H1 (cell line): ENCODE measurements at regions not wholly inside any gene's neighbourhood (a gene's known extent, or its start where the extent isn't known, plus 50 kb on each side); places are given as distances from the start of the nearest gene placed in this dataset.

Experiments used
- CTCF ChIA-PET: fragments of 300-600 bp; sonication (Branson Sonifier 250); formaldehyde crosslinking; loops from one replicate; lab custom pipeline; 2021; ENCODE audit not compliant: partially characterized antibody; lab: Charles Lee
- POLR2A ChIA-PET: fragments of 300-600 bp; sonication (Branson Sonifier 250); formaldehyde crosslinking; loops from one replicate; lab custom pipeline; 2021; ENCODE audit warnings: inconsistent platforms; ENCODE audit not compliant: partially characterized antibody; lab: Charles Lee
- DNase-seq, 2 experiments: peaks; one replicate each; pipeline versions ENCODE4 v3.0.0 to v3.0.0-alpha.2; 2010 to 2022; ENCODE audit warnings: low spot score in 2 of 2, low read depth in 1 of 2, mixed read lengths in 1 of 2
- FAIRE-seq: peaks from 2 replicates; lab custom pipeline; 2011; peaks lifted over from hg19 to GRCh38; lab: Jason Lieb, UNC
- H2AFZ ChIP-seq: 2 replicates; pipeline ENCODE4 v1.8.1; 2012; ENCODE audit warnings: low read length, inconsistent platforms
- H2AK5ac ChIP-seq: 2 replicates; pipeline ENCODE4 v1.6.1; 2013; ENCODE audit warnings: low read depth, low read length
- H2BK120ac ChIP-seq: replicated peaks from 2 replicates; pipeline ENCODE3; 2013; ENCODE audit warnings: low read depth, low read length, inconsistent platforms
- H2BK12ac ChIP-seq: 2 replicates; pipeline ENCODE4 v1.6.1; 2013; ENCODE audit warnings: low read depth, low read length
- H2BK15ac ChIP-seq: 2 replicates; pipeline ENCODE4 v1.6.1; 2013; ENCODE audit warnings: low read length
- H2BK20ac ChIP-seq: 2 replicates; pipeline ENCODE4 v1.6.1; 2013; ENCODE audit warnings: low read length
- H2BK5ac ChIP-seq: 2 replicates; pipeline ENCODE4 v1.6.1; 2013; ENCODE audit warnings: low read depth, low read length
- H3K14ac ChIP-seq: 2 replicates; pipeline ENCODE4 v1.6.1; 2013; ENCODE audit warnings: inconsistent platforms; ENCODE audit not compliant: insufficient read length
- H3K18ac ChIP-seq: 2 replicates; pipeline ENCODE4 v1.6.1; 2013; ENCODE audit warnings: low read length; ENCODE audit errors: extremely low read depth
- H3K23ac ChIP-seq: 2 replicates; pipeline ENCODE4 v1.6.1; 2013; ENCODE audit warnings: inconsistent platforms; ENCODE audit not compliant: insufficient read length
- H3K23me2 ChIP-seq: 2 replicates; pipeline ENCODE4 v1.6.1; 2013; ENCODE audit warnings: low read depth, low read length
- H3K27ac ChIP-seq: 2 replicates; pipeline ENCODE4 v1.6.1; 2011; ENCODE audit warnings: low read depth, low read length, inconsistent platforms
- H3K27me3 ChIP-seq, 4 experiments: replicated peaks in 1 of 4; 1 replicate in 1 of 4; 2 replicates in 3 of 4; pipeline versions ENCODE4 v1.6.1 to v1.8.1; 2011 to 2013; ENCODE audit warnings: low read length in 3 of 4, mild to moderate bottlenecking in 3 of 4, inconsistent platforms in 2 of 4, mixed read lengths in 2 of 4, moderate library complexity in 1 of 4; ENCODE audit not compliant: control insufficient read depth in 3 of 4, insufficient read depth in 3 of 4; ENCODE audit errors: extremely low read depth in 1 of 4
- H3K36me3 ChIP-seq, 4 experiments: 2 replicates each; pipeline versions ENCODE4 v1.6.1 to v1.8.1; 2011 to 2013; ENCODE audit warnings: mild to moderate bottlenecking in 4 of 4, low read length in 3 of 4, moderate library complexity in 2 of 4, control low read depth in 1 of 4, inconsistent platforms in 1 of 4; ENCODE audit not compliant: insufficient read depth in 4 of 4, control insufficient read depth in 2 of 4
- H3K4ac ChIP-seq: replicated peaks from 2 replicates; pipeline ENCODE3; 2013; ENCODE audit warnings: low read length, low read depth, mixed read lengths, inconsistent platforms; ENCODE audit not compliant: insufficient read length
- H3K4me1 ChIP-seq, 4 experiments: replicated peaks in 1 of 4; 1 replicate in 1 of 4; 2 replicates in 3 of 4; pipeline versions ENCODE4 v1.6.1 to v1.8.1; 2011 to 2013; ENCODE audit warnings: low read length in 3 of 4, inconsistent platforms in 2 of 4, mixed read lengths in 1 of 4; ENCODE audit not compliant: insufficient read depth in 4 of 4, control insufficient read depth in 3 of 4
- H3K4me2 ChIP-seq, 2 experiments: 2 replicates each; pipeline versions ENCODE4 v1.6.1 to v1.8.1; 2011 to 2013; ENCODE audit warnings: low read depth in 2 of 2, low read length in 2 of 2, control low read depth in 1 of 2, inconsistent platforms in 1 of 2, mild to moderate bottlenecking in 1 of 2; ENCODE audit not compliant: insufficient read depth in 1 of 2
- H3K4me3 ChIP-seq, 4 experiments: fragments of 200-600, 300-600 bp in 1 of 4; sonication (generic), shearing (Covaris generic), sonication (Bioruptor Twin) in 1 of 4; 2 replicates each; pipeline versions ENCODE4 v1.5.1 to v1.8.1; 2011 to 2016; ENCODE audit warnings: low read length in 4 of 4, low read depth in 3 of 4, control low read depth in 2 of 4, inconsistent platforms in 2 of 4, mild to moderate bottlenecking in 2 of 4, mixed read lengths in 1 of 4, moderate library complexity in 1 of 4; ENCODE audit not compliant: insufficient read depth in 2 of 4; ENCODE audit errors: extremely low read depth in 1 of 4
- H3K56ac ChIP-seq: replicated peaks from 2 replicates; pipeline ENCODE3; 2013; ENCODE audit warnings: low read depth, mild to moderate bottlenecking, mixed read lengths, low read length, inconsistent platforms; ENCODE audit not compliant: insufficient read length
- H3K79me1 ChIP-seq: 2 replicates; pipeline ENCODE4 v1.6.1; 2013; ENCODE audit warnings: low read depth, low read length, control low read depth
- H3K79me2 ChIP-seq, 2 experiments: 2 replicates each; pipeline versions ENCODE4 v1.6.1 to v1.8.1; 2012 to 2013; ENCODE audit warnings: low read length in 2 of 2, mild to moderate bottlenecking in 2 of 2, inconsistent platforms in 1 of 2; ENCODE audit not compliant: insufficient read depth in 2 of 2, control insufficient read depth in 1 of 2
- H3K9ac ChIP-seq, 4 experiments: replicated peaks in 1 of 4; 1 replicate in 1 of 4; 2 replicates in 3 of 4; pipeline versions ENCODE4 v1.6.1 to v1.8.1; 2011 to 2013; ENCODE audit warnings: low read depth in 3 of 4, low read length in 3 of 4, control low read depth in 2 of 4, mild to moderate bottlenecking in 2 of 4, moderate library complexity in 2 of 4, inconsistent platforms in 1 of 4; ENCODE audit errors: extremely low read depth in 1 of 4
- H3K9me3 ChIP-seq, 2 experiments: 2 replicates each; pipeline versions ENCODE4 v1.6.1 to v1.8.1; 2012 to 2013; ENCODE audit warnings: mild to moderate bottlenecking in 2 of 2, moderate library complexity in 2 of 2, control low read depth in 1 of 2, inconsistent platforms in 1 of 2, low read depth in 1 of 2, low read length in 1 of 2, mixed read lengths in 1 of 2; ENCODE audit not compliant: insufficient read depth in 2 of 2
- H4K20me1 ChIP-seq, 2 experiments: replicated peaks in 1 of 2; 2 replicates each; pipeline versions ENCODE3 to v1.8.1; 2011 to 2013; ENCODE audit warnings: inconsistent platforms in 2 of 2, low read length in 2 of 2, mild to moderate bottlenecking in 1 of 2; ENCODE audit not compliant: insufficient read depth in 2 of 2, control insufficient read depth in 1 of 2
- H4K5ac ChIP-seq: 2 replicates; pipeline ENCODE4 v1.6.1; 2013; ENCODE audit warnings: low read length, low read depth, mixed read lengths, inconsistent platforms; ENCODE audit not compliant: insufficient read length
- H4K8ac ChIP-seq: 2 replicates; pipeline ENCODE4 v1.8.0; 2013; ENCODE audit warnings: mild to moderate bottlenecking, moderate library complexity, low read length, inconsistent platforms; ENCODE audit not compliant: insufficient read depth; ENCODE audit errors: extremely low read depth
- H4K91ac ChIP-seq: replicated peaks from 2 replicates; pipeline ENCODE3; 2013; ENCODE audit warnings: low read length, mixed read lengths, inconsistent platforms; ENCODE audit not compliant: insufficient read length
- CBX5 ChIP-seq: fragments of 300-800, 300-1000 bp; sonication (generic); IDR thresholded peaks from 2 replicates; pipeline ENCODE4 v1.7.1; 2016; ENCODE audit warnings: antibody characterized with exemption, low read length, low read depth
- GABPA ChIP-seq: IDR thresholded peaks from 2 replicates; pipeline ENCODE4 v1.6.1; 2011; ENCODE audit warnings: mild to moderate bottlenecking, low read length, moderate library complexity, borderline replicate concordance; ENCODE audit not compliant: insufficient read depth
- KDM1A ChIP-seq: fragments of 200-600, 300-600 bp; sonication (generic); IDR thresholded peaks from 2 replicates; pipeline ENCODE4 v1.7.1; 2016; ENCODE audit warnings: mild to moderate bottlenecking, low read length, borderline replicate concordance
- PHF8 ChIP-seq: fragments of 200-600 bp; sonication (generic); conservative IDR thresholded peaks from 2 replicates; pipeline ENCODE4 v1.7.1; 2012; ENCODE audit warnings: low read depth, mild to moderate bottlenecking, inconsistent platforms, low read length, moderate library complexity
- POLR2A ChIP-seq, 2 experiments: IDR thresholded peaks; 1 replicate in 1 of 2; 2 replicates in 1 of 2; pipeline ENCODE4 v1.6.1; 2011; ENCODE audit warnings: low read depth in 2 of 2, low read length in 2 of 2, mild to moderate bottlenecking in 2 of 2; ENCODE audit errors: control extremely low read depth in 1 of 2
- POU5F1 ChIP-seq: IDR thresholded peaks from 2 replicates; pipeline ENCODE4 v1.6.1; 2011; ENCODE audit warnings: low read depth, mild to moderate bottlenecking, low read length, moderate library complexity
- SAP30 ChIP-seq: fragments of 300-600 bp; sonication (generic); IDR thresholded peaks from 2 replicates; pipeline ENCODE4 v1.7.1; 2012; ENCODE audit warnings: low read length, moderate library complexity, mild to moderate bottlenecking, inconsistent platforms; ENCODE audit not compliant: insufficient read depth, insufficient replicate concordance
- SIX5 ChIP-seq: IDR thresholded peaks from 2 replicates; pipeline ENCODE4 v1.6.1; 2011; ENCODE audit warnings: mild to moderate bottlenecking, low read depth, low read length
- SP1 ChIP-seq: IDR thresholded peaks from 2 replicates; pipeline ENCODE4 v1.6.1; 2011; ENCODE audit warnings: low read depth, low read length
- SRF ChIP-seq: IDR thresholded peaks from 2 replicates; pipeline ENCODE4 v1.6.1; 2011; ENCODE audit warnings: mild to moderate bottlenecking, low read depth, low read length, moderate library complexity
- TCF12 ChIP-seq: IDR thresholded peaks from 2 replicates; pipeline ENCODE4 v1.6.1; 2011; ENCODE audit warnings: low read depth, mild to moderate bottlenecking, low read length
- TEAD4 ChIP-seq: IDR thresholded peaks from 2 replicates; pipeline ENCODE4 v1.6.1; 2012; ENCODE audit warnings: low read depth, low read length, inconsistent platforms, mixed read lengths
- ZNF274 ChIP-seq: IDR thresholded peaks from 2 replicates; pipeline ENCODE4 v1.7.0; 2012; ENCODE audit warnings: low read length, borderline replicate concordance; ENCODE audit errors: extremely low read depth
- TF ChIP-seq, protein P1 (sequence below): IDR thresholded peaks from 2 replicates; pipeline ENCODE4 v1.6.1; 2012; ENCODE audit warnings: inconsistent platforms
- TF ChIP-seq, protein P2 (sequence below): IDR thresholded peaks from 2 replicates; pipeline ENCODE4 v1.6.1; 2012; ENCODE audit warnings: inconsistent platforms

DNA sequence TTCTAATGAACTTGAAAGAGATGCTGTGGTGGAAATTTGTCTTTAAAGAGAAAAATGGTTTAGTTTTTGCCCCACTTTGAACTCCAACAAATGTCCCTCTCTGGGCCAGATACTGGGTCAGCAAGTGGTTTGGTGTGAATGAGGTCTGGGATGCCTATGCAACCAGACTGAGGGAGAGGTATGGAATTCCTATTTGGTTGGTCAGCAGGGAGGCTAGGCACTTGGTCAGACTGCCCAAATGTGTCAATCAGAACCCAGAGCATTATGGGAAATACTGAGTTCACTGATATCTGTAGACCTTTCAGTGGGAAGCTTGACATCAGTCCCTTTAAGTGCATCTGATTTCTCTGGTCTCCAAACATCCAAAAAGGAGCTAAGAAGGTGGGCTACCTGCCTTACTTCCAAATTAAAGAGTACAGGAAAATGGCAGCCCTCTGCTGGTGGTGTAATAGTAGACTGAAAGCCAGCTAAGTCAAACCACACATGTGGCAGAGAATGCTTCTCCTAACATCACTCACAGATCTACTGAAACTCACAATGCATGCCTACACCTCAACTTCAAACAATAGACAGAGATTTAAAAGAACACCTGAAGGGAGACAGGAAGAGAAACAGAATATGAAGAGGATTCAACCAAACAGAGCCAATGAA is 510.1 kb downstream of the PLA2G4A start:
- Histone ChIP-seq H3K56ac (no peak overlapping the region), H3K18ac (no peak overlapping the region), H3K79me2 (no peaks in the 10 kb centered on the region), H3K9ac (no peak overlapping the region), H3K9me3 (no peaks in the 10 kb centered on the region), H2BK12ac (no peak overlapping the region), H3K27ac (no peak overlapping the region), H3K23me2 (no peaks in the 10 kb centered on the region), H2AFZ (peak overlapping the region; percentile 79; the same call in 1 of the 2 replicates), H3K4me1 (peaks cover 0 to 5% (median 0%) of the 10 kb centered on the region in 4 experiments; a peak in 1 of 7 replicates), H4K5ac (no peak overlapping the region), H3K4me3 (no peak overlapping the region), H2BK15ac (no peak overlapping the region), H3K79me1 (no peaks in the 10 kb centered on the region), H4K20me1 (no peaks in the 10 kb centered on the region), H2BK20ac (no peak overlapping the region), H4K91ac (no peak overlapping the region), H4K8ac (no peak overlapping the region), H3K4me2 (no peak overlapping the region), H3K23ac (no peak overlapping the region), H3K36me3 (no peaks in the 10 kb centered on the region), H3K4ac (no peak overlapping the region), H2BK120ac (no peak overlapping the region), H2BK5ac (no peak overlapping the region), H3K27me3 (no peaks in the 10 kb centered on the region), H3K14ac (no peak overlapping the region), H2AK5ac (no peak overlapping the region)
- DNase-seq (no peak), FAIRE-seq (no peak)
- ChIA-PET CTCF (interaction anchor here (0.9 to 1.4 kb wide), 3 partner anchors 17 to 63 kb away, joined by 3 to 4 read pairs (median 3); no protein-coding TSS in a partner anchor), POLR2A (no interaction called here)
- TF ChIP-seq SP1 (no peak), KDM1A (no peak), SAP30 (no peak), TCF12 (no peak), ZNF274 (no peak), TEAD4 (no peak), POLR2A (IDR thresholded peaks at IDR 0.05; ENCODE audit: control extremely low read depth in 1 of 2, low read depth in 2 of 2, low read length in 2 of 2) (no peak), SIX5 (no peak), POU5F1 (no peak), PHF8 (no peak), SRF (no peak), CBX5 (no peak), GABPA (no peak)
- TF ChIP-seq, protein P1, sequence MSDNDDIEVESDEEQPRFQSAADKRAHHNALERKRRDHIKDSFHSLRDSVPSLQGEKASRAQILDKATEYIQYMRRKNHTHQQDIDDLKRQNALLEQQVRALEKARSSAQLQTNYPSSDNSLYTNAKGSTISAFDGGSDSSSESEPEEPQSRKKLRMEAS: no peak
- TF ChIP-seq, protein P2, sequence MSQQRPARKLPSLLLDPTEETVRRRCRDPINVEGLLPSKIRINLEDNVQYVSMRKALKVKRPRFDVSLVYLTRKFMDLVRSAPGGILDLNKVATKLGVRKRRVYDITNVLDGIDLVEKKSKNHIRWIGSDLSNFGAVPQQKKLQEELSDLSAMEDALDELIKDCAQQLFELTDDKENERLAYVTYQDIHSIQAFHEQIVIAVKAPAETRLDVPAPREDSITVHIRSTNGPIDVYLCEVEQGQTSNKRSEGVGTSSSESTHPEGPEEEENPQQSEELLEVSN: no peak
